GM19455 (cell line): ENCODE measurements at regions not wholly inside any gene's neighbourhood (a gene's known extent, or its start where the extent isn't known, plus 50 kb on each side); places are given as distances from the start of the nearest gene placed in this dataset.

Source experiments
- ATAC-seq: cut with Tn5 transposase; IDR thresholded peaks from one replicate; pipeline ENCODE4 v1.9.1; 2021; ENCODE audit not compliant: unreplicated experiment

GRCh38 chr1:213371847-213372619 is 321.0 kb downstream of the RPS6KC1 start:
- ATAC-seq = no peak

DNA sequence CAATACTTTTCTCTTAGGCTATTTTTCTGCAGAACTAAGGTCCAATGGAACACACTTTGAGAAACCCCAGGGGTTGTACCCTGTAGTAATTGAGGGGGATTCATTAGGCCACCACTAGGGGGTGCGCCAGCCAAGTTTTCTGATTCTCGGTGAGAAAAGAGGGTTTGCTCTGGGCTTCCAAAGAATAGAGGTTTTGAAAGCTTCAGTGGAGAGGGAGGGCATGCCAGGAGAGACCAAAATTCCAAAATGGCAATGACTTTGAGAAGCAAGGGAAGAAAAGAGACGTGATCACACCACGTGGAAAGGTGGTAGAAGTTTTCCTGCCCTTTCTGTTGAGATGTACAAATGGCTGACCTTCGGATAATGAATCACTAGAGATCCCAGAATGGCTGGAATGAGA is 323.3 kb downstream of the RPS6KC1 start:
- ATAC-seq = peak; percentile 80

DNA sequence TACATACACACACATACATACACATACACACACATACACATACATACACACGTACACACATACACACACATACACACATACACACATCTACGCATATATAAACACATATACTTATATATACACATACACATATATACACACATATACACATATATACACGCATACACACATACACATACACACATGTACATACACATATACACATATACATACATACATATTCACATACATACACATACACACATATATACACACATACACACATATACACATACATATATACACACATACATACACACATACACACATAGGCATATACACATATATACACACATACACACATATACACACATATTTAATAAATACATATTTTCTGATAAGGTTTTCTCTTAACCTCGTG is 324.0 kb downstream of the RPS6KC1 start:
- ATAC-seq = no peak

DNA sequence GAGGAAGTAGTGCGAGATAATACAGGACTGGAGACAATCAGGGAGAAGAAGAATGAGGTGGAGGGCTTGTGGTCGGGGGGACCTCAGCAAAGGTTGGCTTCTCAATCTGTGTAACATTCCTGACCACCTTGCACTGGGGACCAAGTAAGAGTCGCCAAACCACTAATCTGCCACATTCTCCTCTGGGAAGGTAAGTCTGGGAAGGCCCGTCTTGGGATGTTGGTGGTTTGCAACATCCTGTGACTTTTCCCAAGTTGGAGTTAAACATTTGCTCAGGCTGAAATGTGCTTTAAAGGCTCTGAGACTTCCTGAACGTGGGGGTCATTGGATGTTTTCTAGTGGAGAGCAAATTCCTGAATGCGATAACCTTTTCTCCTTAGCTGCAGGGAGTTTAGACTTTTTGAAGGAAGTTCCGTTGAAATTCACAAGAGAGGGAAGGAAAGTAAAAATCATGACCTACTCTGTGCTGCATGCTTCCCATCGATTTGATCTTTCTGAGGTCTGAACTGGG is 325.9 kb downstream of the RPS6KC1 start:
- no peak for ATAC-seq

DNA sequence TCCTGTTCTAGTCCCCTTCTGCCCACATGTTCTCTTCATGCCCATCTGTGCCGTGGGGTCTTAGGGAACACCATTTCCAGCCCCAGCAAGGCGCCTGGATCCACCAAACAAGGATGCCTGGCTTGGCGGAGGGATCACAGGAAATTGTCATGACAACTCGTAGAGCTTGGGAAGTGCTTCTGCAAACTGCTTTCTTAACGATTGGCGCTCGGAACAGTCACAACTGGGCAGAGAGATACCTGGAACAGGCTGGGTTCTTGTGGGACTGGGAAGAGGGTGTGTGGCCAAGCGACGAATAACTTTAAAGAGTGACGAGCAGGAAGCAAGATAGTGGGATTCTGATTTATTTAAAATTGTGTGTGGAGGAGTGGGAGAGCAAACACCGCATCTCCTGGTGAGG is 329.8 kb downstream of the RPS6KC1 start:
- no peak for ATAC-seq

- ATAC-seq = no peak
Measured at GRCh38 chr1:213381572-213382084, 330.6 kb downstream of the RPS6KC1 start.

DNA sequence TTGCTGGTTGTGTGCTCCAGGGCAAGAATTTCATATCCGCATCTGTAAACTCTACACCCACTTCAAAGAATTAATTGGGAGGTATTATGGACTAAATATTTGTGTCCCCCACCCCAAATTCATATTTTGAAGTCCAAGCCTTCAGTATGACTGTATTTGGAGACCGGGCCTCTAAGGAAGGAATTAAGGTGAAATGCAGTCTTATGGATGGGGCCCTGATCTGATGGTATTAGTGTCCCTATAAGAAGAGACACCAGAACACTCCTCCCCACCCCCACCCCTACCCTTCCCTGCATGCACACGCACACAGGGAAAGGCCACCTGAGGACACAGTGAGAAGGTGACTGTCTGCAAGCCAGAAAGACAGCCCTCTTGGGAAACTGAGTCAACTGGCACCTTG is 332.4 kb downstream of the RPS6KC1 start:
- ATAC-seq = no peak

- no peak for ATAC-seq
Measured at GRCh38 chr1:213385201-213385600, 334.2 kb downstream of the RPS6KC1 start.

DNA sequence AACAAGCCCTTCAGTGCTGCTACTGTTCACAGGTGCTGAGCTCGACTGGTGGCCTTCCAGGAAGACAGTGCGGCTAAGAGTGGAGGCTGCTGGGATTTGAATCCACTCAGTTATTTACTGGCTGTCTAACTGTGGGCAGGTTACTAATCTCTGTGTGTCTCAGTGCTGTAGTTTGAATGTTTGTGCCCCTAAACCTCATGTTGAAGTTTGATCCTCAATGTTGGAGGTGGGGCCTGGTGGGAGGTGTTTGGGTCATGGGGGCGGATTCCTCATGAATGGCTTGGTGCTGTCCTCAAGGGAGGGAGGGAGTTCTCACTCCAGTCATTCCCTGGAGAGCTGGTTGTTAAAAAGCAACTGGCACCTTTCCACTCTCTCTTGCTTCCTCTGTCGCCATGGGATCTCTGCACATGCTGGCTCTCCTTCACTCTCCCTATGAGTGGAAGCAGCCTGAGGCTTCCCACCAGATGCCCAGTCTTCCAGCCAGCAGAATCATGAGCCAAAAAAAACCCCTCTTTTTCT is 334.8 kb downstream of the RPS6KC1 start:
- no peak for ATAC-seq

- no peak for ATAC-seq
Measured at GRCh38 chr1:213387380-213388015, 336.5 kb downstream of the RPS6KC1 start.

DNA sequence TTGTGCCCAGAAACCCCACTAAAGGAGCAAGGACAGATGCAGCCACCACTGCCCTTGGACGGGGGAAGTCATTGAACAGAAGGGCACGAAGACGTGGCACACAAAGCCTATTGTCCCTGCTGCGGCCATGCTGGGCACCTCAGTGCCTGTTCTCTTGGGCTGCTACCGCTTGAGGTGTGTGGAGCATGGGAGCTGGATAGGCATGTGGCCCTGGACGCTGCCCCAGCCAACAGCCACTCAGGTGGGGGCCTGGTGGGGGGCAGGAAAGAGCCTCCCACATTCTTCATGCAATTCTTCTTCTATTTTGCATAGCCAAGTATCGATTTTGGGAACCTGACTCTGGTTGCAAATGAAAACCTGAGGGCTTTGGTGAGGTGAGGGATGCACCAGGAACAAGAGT is 337.2 kb downstream of the RPS6KC1 start:
- ATAC-seq = no peak

- no peak for ATAC-seq
Measured at GRCh38 chr1:213389061-213389581, 338.1 kb downstream of the RPS6KC1 start.

DNA sequence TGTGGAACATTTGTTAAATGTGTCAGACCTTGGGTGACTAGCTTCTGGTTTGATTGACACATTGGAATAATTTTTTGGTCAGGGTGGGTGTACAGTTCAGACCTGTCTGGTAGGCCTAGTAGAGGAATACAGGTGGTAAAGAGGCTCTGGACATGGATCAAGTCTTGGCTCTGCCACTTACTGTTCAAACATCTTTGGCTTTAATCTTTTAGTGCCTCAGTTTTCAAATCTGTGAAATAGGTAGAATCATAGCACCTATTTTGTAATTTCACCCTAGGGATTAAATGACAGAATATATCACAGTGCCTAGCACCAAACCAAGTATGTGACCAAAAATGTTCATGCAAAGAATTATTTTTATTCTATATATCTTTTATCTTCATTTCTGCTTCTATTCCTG is 340.4 kb downstream of the RPS6KC1 start:
- no peak for ATAC-seq

DNA sequence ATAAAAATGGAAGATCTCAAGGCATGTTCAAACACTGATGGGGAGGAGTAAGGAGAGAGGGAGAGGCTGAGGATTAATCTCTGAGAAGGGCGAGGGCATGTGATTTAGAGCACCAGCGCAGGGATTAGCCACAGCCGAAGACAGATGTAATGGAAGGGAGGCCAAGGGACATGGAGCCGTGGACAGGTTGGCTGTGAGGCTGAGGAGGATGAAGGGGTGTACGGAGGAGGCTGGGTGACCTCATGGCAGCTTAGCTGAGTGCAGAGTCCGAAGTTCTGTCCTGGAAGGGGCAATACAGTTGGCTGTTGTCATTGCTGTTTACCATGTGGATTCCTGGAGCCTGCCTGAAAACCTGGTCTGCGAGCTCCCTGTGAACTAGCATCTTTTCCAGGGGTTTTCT is 342.8 kb downstream of the RPS6KC1 start:
- ATAC-seq = no peak

GRCh38 chr1:213394837-213395236 is 343.8 kb downstream of the RPS6KC1 start:
- no peak for ATAC-seq

GRCh38 chr1:213397638-213398037 is 346.6 kb downstream of the RPS6KC1 start:
- no peak for ATAC-seq

DNA sequence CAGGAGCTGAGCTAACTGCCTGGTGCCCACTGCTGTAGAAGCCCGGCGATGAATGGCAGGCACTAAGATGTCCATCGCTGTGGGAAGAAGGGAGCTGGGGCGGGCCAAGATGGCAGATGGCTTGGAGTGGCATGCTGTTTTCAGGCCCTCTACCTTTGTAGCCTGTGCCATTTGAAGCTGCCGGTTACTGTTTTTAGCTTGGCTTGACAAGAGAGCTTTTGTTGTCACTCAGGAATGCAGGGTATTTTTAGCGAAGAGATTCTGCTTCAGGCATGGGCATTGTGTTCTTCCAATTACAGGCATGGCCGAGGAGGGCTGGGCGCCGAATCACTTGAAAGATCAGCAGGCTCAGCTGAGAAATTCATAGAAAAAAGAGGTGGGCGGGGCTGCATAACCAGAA is 348.7 kb downstream of the RPS6KC1 start:
- ATAC-seq = no peak

GRCh38 chr1:213409208-213409631 is 358.2 kb downstream of the RPS6KC1 start:
- ATAC-seq = no peak

- ATAC-seq = no peak
Measured at GRCh38 chr1:213409971-213410370, 358.9 kb downstream of the RPS6KC1 start.

DNA sequence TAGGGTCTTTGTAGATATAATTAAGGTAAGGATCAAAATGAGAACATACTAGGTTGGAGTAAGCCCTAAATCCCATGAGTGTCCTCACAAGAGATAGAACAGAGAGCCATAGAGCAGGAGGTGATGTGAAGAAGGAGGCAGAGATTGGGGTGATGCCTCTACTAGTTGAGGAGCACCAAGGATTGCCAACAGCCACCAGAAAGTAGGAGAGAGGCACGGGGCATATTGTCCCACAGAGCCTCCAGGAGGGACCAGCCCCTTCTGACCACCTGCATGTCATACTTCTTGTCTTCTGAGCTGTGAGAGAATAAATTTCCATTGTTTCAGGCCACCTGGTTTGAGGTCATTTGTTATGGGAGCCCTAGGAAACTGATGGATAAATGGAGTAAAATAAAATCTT is 363.3 kb downstream of the RPS6KC1 start:
- no peak for ATAC-seq

DNA sequence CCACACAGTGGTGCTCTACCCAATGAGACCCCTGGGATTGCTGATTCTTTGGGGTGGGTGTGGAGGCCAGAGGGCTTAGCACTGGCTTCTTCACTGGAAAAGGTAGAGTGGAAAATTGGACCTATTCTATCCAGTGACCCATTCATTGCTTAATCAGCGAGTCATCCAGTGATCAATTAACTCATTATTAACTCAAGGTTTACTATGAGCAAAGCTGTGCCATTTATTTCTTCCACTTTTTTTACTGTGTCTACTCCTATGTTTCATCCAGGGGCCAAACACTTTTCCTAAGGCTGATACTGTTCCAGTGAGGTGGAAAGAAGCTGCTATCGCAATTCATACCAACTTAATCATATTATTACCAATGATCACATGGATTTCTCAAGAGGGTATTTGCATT is 363.9 kb downstream of the RPS6KC1 start:
- ATAC-seq = no peak
